DMS114 treated with DMSO at 0.1 percent for 48 hours (cell line): ENCODE measurements at regions not wholly inside any gene's neighbourhood (a gene's known extent, or its start where the extent isn't known, plus 50 kb on each side); places are given as distances from the start of the nearest gene placed in this dataset.

Source experiments
- DNase-seq: peaks from one replicate; lab custom pipeline; 2025; ENCODE audit not compliant: unreplicated experiment; lab: John Stamatoyannopoulos, UW

- no peak for DNase-seq
Observed at GRCh38 chr2:71878626-71879508, 268.8 kb downstream of the CYP26B1 start.

GRCh38 chr2:71877636-71878035 is 270.0 kb downstream of the CYP26B1 start:
- no peak for DNase-seq

GRCh38 chr2:71876542-71877451 is 270.9 kb downstream of the CYP26B1 start:
- no peak for DNase-seq

- no peak for DNase-seq
Observed at GRCh38 chr2:71872466-71873051, 275.1 kb downstream of the CYP26B1 start.

DNA sequence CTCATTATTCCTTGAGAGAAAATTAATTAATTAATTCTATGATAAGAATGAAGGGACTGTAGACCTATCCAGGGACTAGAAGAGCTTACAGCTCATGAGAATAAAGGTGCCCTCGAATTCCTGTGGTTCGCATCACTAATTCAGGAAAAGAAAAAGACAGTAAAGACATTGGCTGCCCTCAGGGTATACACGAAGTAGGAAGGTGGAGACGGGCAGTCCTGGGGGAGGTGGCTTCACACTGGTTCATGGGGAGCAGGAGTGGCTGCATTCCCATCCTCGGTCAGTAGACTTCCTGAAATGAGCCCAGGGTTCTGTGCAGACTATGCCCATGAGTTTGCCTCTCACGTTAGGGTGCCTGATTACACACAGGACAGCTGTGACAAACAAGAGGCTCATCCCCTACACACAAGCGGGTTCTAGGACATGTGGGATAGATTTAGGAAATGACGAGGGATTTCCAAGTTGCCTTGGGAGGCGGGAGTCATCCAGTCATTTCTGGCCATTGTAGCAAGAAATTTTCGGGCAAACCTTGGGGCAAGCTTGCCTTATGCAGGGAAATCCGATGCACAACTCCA is 282.2 kb downstream of the CYP26B1 start:
- no peak for DNase-seq

GRCh38 chr2:71864085-71864484 is 283.6 kb downstream of the CYP26B1 start:
- no peak for DNase-seq

DNA sequence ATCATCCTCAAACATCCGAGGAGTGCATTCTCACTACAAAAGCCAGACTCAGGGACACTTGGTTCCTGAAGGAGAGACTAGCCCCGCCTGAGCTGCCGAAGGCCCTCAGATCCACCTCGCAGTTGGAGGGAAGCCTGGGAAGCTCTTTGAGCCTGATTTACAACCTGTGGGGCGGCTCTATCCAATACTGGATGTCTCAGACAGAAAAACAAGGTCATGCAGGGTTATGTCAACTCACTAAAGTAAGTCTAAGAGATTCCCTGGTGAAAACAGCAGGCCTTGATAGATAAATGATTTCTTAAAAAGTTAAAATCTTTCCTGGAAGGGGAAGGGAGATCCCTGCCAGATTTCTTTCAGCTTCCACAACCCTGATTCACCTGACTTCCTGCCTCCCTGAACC is 284.3 kb downstream of the CYP26B1 start:
- DNase-seq = no peak

DNA sequence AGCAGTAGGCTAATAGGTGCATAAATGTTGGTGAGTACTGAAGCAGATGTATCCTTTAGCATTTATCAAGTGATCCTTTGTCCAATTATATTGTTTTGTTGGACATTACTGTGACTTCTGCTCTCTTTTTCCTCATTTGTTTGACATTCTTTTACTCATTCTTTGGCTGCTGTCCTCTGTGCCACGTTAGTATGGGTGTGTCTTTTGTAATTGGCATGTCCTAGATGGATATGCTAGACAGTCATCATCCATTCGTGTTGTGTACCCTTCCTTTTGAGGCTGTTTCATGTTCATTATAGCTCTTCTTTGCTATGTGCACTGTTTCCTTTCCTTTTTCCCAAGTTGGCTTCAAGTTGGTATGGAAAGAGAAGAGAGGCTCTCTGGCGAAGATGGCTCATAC is 284.7 kb downstream of the CYP26B1 start:
- DNase-seq = no peak

DNA sequence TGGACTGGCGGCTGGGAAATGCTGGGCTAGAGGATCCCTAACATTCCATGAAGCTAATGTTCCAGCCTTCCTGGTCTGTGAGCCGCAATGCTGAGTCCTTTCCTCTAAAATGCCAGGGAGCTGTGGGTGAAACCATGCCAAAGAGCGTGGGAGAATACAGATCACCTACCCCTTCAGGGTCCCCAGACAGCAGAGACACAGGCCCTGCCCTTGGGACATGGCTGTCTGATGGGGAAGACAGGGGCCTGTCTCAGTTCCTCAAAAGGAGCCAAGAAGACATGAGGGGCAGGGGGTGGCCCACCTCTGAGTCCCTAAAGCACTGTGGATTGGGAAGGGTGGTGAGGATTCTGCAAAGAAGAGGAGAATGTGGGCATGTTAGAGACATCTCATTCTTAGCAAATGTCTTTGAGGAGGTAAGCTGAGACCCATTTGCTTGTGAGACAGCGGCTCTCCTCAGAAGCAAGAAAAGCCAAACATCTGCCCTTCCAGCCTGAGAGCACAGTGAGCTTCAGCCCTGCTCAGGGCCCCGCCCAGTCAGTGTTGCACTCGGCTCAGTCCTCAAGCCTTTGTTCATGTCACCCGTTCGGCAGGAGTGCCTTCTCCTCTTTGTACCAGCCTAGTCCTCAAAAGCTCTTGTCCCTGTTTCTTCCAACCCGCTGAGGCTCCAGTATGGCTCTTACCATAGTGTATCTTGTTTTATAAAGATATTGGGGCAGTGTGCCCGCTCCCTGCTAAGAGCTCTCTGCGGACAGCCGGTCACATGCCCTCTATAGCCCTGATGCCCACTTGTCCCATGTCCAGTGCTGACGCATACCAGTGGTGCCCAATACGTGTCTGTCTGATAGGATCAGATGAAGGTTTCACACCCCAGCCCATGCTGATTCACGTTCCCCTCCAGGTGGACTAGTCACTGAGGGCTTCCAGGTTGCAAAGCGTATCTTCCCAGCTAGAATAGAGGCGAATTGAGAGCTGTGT is 286.2 kb downstream of the CYP26B1 start:
- DNase-seq = no peak

DNA sequence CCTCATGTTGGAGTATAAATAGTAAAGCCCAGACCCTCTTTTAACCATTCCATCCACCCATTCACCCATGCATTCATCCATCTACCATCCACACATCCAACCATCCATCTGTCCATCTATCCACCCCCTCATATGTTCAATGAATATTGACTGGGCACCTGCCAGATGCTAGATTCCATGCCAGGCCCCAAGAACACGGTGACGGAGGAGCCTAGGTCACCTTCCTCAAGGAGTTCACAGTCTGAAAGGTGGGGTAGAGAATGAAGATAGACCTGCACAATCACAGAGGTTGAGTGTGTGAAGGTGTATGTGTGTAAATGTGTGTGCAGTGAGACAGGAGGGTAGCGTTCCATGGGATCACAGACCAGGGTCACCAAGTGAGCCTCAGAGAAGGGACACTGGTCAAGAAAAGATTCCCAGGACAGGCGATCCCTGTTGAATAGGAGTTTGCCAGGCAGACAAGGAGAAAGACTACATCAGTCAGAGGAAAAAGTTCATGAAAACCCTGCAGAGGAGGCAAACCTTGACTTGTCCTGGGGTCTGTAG is 287.2 kb downstream of the CYP26B1 start:
- DNase-seq = no peak

DNA sequence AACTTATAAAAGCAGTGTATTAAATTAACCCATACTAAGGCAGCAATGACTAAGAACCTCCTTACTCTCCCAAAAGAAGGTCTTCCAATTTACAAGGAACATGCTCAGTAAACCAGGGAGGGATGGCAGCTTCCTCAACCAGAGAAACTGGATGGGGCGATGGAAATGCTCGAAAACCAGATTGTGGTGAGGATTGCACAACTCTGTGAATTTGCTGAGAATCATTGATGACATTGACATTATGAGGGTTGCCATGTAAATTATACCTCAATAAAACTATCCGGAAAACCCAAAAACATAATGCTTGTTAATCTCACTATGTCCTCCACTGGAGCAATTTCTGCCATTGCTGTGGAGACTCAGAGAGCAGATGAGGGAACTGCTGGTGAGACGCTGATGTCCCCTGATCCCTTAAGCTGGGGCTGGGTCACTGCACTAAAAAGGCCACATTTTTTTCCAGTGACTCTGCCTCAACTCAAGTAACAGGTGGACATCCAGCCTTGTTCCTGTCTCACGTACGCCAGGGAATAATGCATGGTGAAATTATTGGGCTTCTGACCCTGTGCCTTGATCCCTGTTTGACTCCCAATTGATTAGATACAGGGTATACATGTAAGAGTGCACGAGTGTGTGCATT is 288.3 kb downstream of the CYP26B1 start:
- DNase-seq = no peak

DNA sequence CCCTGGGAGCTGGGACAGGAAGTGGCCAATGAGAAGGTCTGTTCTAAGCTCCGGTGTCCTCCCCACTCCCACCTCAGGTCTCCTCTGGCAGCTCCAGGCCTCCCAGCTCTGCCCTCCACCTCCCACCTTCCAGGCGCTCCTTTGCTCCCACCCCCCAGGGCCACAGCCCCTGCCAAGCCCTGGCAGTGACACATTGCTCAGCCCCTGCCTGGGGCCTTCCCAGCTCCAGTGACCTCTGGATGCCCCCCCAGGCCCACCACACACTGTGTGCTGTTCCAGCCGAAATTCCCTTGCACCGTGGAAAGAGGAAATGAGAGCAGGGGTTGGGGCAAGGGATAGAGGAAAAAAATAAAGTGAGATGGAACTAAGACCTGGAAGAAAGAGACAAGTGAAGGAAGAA is 289.6 kb downstream of the CYP26B1 start:
- DNase-seq = no peak

DNA sequence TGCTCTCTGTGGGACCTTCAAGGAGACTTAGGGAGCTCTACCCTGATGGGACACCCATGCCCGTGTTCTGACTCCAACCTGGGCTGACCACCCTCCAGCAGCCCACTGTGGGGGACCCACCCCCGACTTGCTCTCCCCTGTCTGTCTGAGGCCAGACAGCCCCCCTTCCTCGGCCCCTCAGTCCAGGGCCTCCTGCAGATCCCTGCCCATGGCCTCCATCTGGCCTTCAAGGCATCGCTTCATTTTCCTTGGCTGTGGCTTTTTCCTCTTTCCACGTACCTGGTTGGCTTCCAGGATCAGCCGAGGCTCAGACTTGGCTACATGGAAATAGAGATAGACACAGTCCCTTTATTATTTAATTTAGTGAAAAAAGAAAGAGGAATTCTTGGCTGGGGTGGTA is 290.0 kb downstream of the CYP26B1 start:
- no peak for DNase-seq

DNA sequence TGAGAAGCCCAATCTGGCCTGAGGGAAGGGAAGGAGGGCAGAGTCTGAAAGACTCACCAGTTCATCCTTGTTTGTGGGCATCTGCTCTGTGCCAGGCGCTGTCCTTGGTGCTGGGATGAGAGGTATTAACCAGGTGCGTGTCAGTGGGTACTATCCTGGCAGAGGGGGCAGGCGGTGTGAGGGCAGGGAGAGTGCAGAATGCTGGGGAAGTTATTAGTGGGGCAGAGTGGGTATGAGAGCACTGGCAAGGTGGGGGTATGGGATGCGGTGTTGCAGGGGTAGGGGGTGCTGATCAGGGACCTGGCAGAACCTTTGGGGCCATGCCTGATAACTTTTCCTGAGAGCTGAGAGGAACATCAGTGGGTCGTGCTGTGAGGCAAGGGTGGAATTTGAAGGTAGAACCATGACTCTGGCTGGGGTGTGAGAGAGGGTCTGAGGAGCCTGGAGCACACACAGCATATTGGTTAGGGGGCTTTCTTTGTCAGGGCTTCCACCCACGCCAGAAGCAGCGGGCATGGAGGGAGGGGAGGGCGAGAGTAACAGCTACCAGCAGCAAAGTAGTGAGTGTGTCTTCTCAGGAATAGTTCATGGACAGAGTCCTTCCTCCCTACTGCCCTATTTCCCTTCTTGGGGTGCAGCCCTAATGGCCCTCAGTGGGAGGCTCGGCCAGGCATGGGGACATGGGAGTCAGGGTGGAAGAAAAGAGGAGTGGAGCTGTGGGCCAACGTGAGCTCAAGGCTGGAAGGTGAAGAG is 290.7 kb downstream of the CYP26B1 start:
- DNase-seq = no peak

DNA sequence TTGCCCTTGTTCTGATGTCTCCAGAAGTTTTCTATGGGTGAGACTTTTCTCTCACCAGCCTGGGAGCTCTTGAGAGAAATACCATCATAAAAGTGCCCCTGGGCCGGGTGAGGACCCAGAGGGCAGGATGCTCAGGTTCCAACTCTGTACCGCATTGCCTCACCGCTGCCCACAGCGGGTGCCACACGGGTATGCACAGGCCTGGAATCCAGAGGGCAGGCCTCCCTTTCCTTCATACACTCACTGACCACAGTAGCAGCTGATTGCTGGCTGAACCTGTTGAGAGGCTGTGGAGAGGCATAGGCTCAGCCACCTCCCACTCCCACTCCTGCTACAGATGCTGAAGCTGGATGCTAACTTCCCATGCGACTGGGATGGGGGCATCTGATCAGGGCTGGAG is 293.8 kb downstream of the CYP26B1 start:
- no peak for DNase-seq

GRCh38 chr2:71852141-71852711 is 295.4 kb downstream of the CYP26B1 start:
- DNase-seq = no peak

GRCh38 chr2:71851094-71851750 is 296.4 kb downstream of the CYP26B1 start:
- DNase-seq = no peak

GRCh38 chr2:71850306-71850801 is 297.3 kb downstream of the CYP26B1 start:
- no peak for DNase-seq
